Astrocyte (in vitro differentiated cells and primary cell): ENCODE measurements at regions not wholly inside any gene's neighbourhood (a gene's known extent, or its start where the extent isn't known, plus 50 kb on each side); places are given as distances from the start of the nearest gene placed in this dataset.
A peak's percentile ranks its signal among the peaks of the same experiment; 100 is the strongest.

Experiments used
- DNase-seq: peaks from one replicate; pipeline ENCODE4 v3.0.0-alpha.2; 2010; ENCODE audit warnings: low read depth
- FAIRE-seq: peaks from 2 replicates; lab custom pipeline; 2011; peaks lifted over from hg19 to GRCh38; lab: Jason Lieb, UNC
- H2AFZ ChIP-seq: 2 replicates; pipeline ENCODE4 v1.6.0; 2012; ENCODE audit warnings: low read depth, low read length, inconsistent platforms
- H3K27ac ChIP-seq: 2 replicates; pipeline ENCODE4 v1.5.1; 2011; ENCODE audit warnings: low read depth, low read length, inconsistent platforms
- H3K27me3 ChIP-seq: 2 replicates; pipeline ENCODE4 v1.6.0; 2011; ENCODE audit warnings: low read length, inconsistent platforms; ENCODE audit not compliant: insufficient read depth
- H3K36me3 ChIP-seq: 2 replicates; pipeline ENCODE4 v1.5.1; 2011; ENCODE audit warnings: low read length, inconsistent platforms; ENCODE audit not compliant: insufficient read depth
- H3K4me1 ChIP-seq: 2 replicates; pipeline ENCODE4 v1.5.1; 2011; ENCODE audit warnings: low read length, inconsistent platforms; ENCODE audit not compliant: insufficient read depth
- H3K4me2 ChIP-seq: 2 replicates; pipeline ENCODE4 v1.6.0; 2012; ENCODE audit warnings: low read length, inconsistent platforms
- H3K4me3 ChIP-seq: 2 replicates; pipeline ENCODE4 v1.5.1; 2011; ENCODE audit warnings: low read depth, mild to moderate bottlenecking, low read length, inconsistent platforms; ENCODE audit not compliant: insufficient read depth
- H3K79me2 ChIP-seq: 2 replicates; pipeline ENCODE4 v1.6.0; 2012; ENCODE audit warnings: mild to moderate bottlenecking, low read length, inconsistent platforms; ENCODE audit not compliant: insufficient read depth
- H3K9ac ChIP-seq: 2 replicates; pipeline ENCODE4 v1.6.0; 2012; ENCODE audit warnings: mild to moderate bottlenecking, low read length, inconsistent platforms
- H3K9me3 ChIP-seq: 2 replicates; pipeline ENCODE4 v1.5.1; 2012; ENCODE audit warnings: low read depth, mild to moderate bottlenecking, low read length, inconsistent platforms; ENCODE audit not compliant: insufficient read depth
- H4K20me1 ChIP-seq: 2 replicates; pipeline ENCODE4 v1.6.0; 2012; ENCODE audit warnings: low read length, inconsistent platforms; ENCODE audit not compliant: insufficient read depth
- H3K27ac Mint-ChIP-seq: one replicate; pipeline ENCODE4 v1.8.0; 2021; ENCODE audit warnings: mild to moderate bottlenecking, mixed read lengths; ENCODE audit not compliant: unreplicated experiment
- H3K27me3 Mint-ChIP-seq: one replicate; pipeline ENCODE4 v1.8.0; 2021; ENCODE audit warnings: low read depth, mixed read lengths; ENCODE audit not compliant: unreplicated experiment
- H3K36me3 Mint-ChIP-seq: one replicate; pipeline ENCODE4 v1.8.0; 2021; ENCODE audit warnings: low read depth, mixed read lengths; ENCODE audit not compliant: unreplicated experiment
- H3K4me1 Mint-ChIP-seq: one replicate; pipeline ENCODE4 v1.8.0; 2021; ENCODE audit warnings: low read depth, mixed read lengths; ENCODE audit not compliant: unreplicated experiment
- H3K4me3 Mint-ChIP-seq: one replicate; pipeline ENCODE4 v1.8.0; 2021; ENCODE audit warnings: mild to moderate bottlenecking, moderate library complexity, mixed read lengths; ENCODE audit not compliant: unreplicated experiment
- H3K9me3 Mint-ChIP-seq: one replicate; pipeline ENCODE4 v1.8.0; 2021; ENCODE audit warnings: mild to moderate bottlenecking, mixed read lengths; ENCODE audit not compliant: unreplicated experiment
- CTCF ChIP-seq: IDR thresholded peaks from 2 replicates; pipeline ENCODE4 v1.5.1; 2011; ENCODE audit warnings: low read depth, mild to moderate bottlenecking, inconsistent platforms, low read length, moderate library complexity; ENCODE audit not compliant: insufficient read depth
- EZH2 ChIP-seq: IDR thresholded peaks from 2 replicates; pipeline ENCODE4 v1.6.1; 2012; ENCODE audit warnings: mild to moderate bottlenecking, low read length, inconsistent platforms; ENCODE audit not compliant: insufficient read depth

GRCh38 chr18:78873926-78874500 lies 105.6 kb upstream of the SALL3 start:
- no peak for TF ChIP-seq EZH2
- TF ChIP-seq CTCF, result no peak
- H3K4me1 Mint-ChIP-seq, result no peaks in the 10 kb centered on the region
- H3K36me3 Mint-ChIP-seq, result no peaks in the 10 kb centered on the region
- peaks cover 6% of the 10 kb centered on the region for H3K9me3 Mint-ChIP-seq
- no peaks in the 10 kb centered on the region for H3K27me3 Mint-ChIP-seq
- no peak overlapping the region for H3K4me3 ChIP-seq
- H4K20me1 ChIP-seq, result no peaks in the 10 kb centered on the region
- no peaks in the 10 kb centered on the region for H3K36me3 ChIP-seq
- H3K4me1 ChIP-seq, result no peaks in the 10 kb centered on the region
- no peak for FAIRE-seq
- H3K4me3 Mint-ChIP-seq, result no peak overlapping the region
- H3K27me3 ChIP-seq, result no peaks in the 10 kb centered on the region
- no peak overlapping the region for H3K27ac ChIP-seq
- H3K9ac ChIP-seq, result no peak overlapping the region
- peaks cover 3% of the 10 kb centered on the region for H3K9me3 ChIP-seq
- no peaks in the 10 kb centered on the region for H3K79me2 ChIP-seq
- no peak overlapping the region for H2AFZ ChIP-seq
- H3K4me2 ChIP-seq, result no peak overlapping the region
- no peak overlapping the region for H3K27ac Mint-ChIP-seq
- DNase-seq, result peak; percentile 12

GRCh38 chr18:78875016-78875777 lies 104.4 kb upstream of the SALL3 start:
- no peak overlapping the region for H3K27ac Mint-ChIP-seq
- no peak for TF ChIP-seq EZH2
- peak; percentile 13 for TF ChIP-seq CTCF
- FAIRE-seq, result no peak

More at GRCh38 chr18:78875016-78875777, 104.4 kb upstream of the SALL3 start:
- H3K36me3 ChIP-seq, result no peaks in the 10 kb centered on the region
- no peak overlapping the region for H3K9ac ChIP-seq
- Mint-ChIP-seq H3K4me3 (no peak overlapping the region), H3K36me3 (no peaks in the 10 kb centered on the region), H3K4me1 (no peaks in the 10 kb centered on the region), H3K27me3 (no peaks in the 10 kb centered on the region), H3K9me3 (peaks cover under 1% of the 10 kb centered on the region)
- no peak overlapping the region for H3K27ac ChIP-seq
- no peaks in the 10 kb centered on the region for H3K27me3 ChIP-seq
- DNase-seq, result no peak
- no peak overlapping the region for H3K4me2 ChIP-seq
- no peaks in the 10 kb centered on the region for H3K4me1 ChIP-seq
- peaks cover 3% of the 10 kb centered on the region for H3K9me3 ChIP-seq
- no peak overlapping the region for H3K4me3 ChIP-seq
- no peaks in the 10 kb centered on the region for H4K20me1 ChIP-seq
- no peak overlapping the region for H2AFZ ChIP-seq
- no peaks in the 10 kb centered on the region for H3K79me2 ChIP-seq
